Inflammatory macrophage (primary cell): ENCODE measurements at regions not wholly inside any gene's neighbourhood (a gene's known extent, or its start where the extent isn't known, plus 50 kb on each side); places are given as distances from the start of the nearest gene placed in this dataset.

Source experiments
- DNase-seq, 2 donors: peaks; one replicate each; pipeline ENCODE4 v3.0.0-alpha.2; 2020 to 2022

GRCh38 chr1:22362626-22363402, 88.8 kb upstream of the ZBTB40 start:
- DNase-seq: no peak

- DNase-seq: no peak
Measured at GRCh38 chr1:22363403-22364325, 88.0 kb upstream of the ZBTB40 start.

GRCh38 chr1:22364326-22364650, 87.4 kb upstream of the ZBTB40 start:
- no peak for DNase-seq

GRCh38 chr1:22364764-22365163, 86.9 kb upstream of the ZBTB40 start:
- no peak for DNase-seq

- DNase-seq: no peak
Measured at GRCh38 chr1:22365331-22366295, 86.0 kb upstream of the ZBTB40 start.

GRCh38 chr1:22366346-22366745, 85.3 kb upstream of the ZBTB40 start:
- no peak for DNase-seq

GRCh38 chr1:22368125-22368524, 83.5 kb upstream of the ZBTB40 start:
- DNase-seq: no peak

GRCh38 chr1:22369294-22370189, 82.1 kb upstream of the ZBTB40 start:
- DNase-seq: no peak

- DNase-seq: no peak
Measured at GRCh38 chr1:22370190-22370498, 81.5 kb upstream of the ZBTB40 start.

- no peak for DNase-seq
Measured at GRCh38 chr1:22371408-22371807, 80.2 kb upstream of the ZBTB40 start.

- no peak for DNase-seq
Measured at GRCh38 chr1:22373252-22373651, 78.4 kb upstream of the ZBTB40 start.

- no peak for DNase-seq
Measured at GRCh38 chr1:22374001-22374400, 77.7 kb upstream of the ZBTB40 start.

GRCh38 chr1:22375601-22376000, 76.0 kb upstream of the ZBTB40 start:
- DNase-seq: no peak

GRCh38 chr1:22376001-22376400, 75.7 kb upstream of the ZBTB40 start:
- no peak for DNase-seq

- no peak for DNase-seq
Measured at GRCh38 chr1:22376546-22376945, 75.1 kb upstream of the ZBTB40 start.

GRCh38 chr1:22376976-22377375, 74.7 kb upstream of the ZBTB40 start:
- DNase-seq: no peak

GRCh38 chr1:22379566-22379965, 72.1 kb upstream of the ZBTB40 start:
- no peak for DNase-seq

GRCh38 chr1:22380024-22380785, 71.4 kb upstream of the ZBTB40 start:
- no peak for DNase-seq

- DNase-seq: no peak
Measured at GRCh38 chr1:22383526-22384294, 67.9 kb upstream of the ZBTB40 start.

- no peak for DNase-seq
Measured at GRCh38 chr1:22385537-22385936, 66.1 kb upstream of the ZBTB40 start.
